ENCODE measurements at regions not wholly inside any gene's neighbourhood (a gene's known extent, or its start where the extent isn't known, plus 50 kb on each side); places are given as distances from the start of the nearest gene placed in this dataset.

DNA sequence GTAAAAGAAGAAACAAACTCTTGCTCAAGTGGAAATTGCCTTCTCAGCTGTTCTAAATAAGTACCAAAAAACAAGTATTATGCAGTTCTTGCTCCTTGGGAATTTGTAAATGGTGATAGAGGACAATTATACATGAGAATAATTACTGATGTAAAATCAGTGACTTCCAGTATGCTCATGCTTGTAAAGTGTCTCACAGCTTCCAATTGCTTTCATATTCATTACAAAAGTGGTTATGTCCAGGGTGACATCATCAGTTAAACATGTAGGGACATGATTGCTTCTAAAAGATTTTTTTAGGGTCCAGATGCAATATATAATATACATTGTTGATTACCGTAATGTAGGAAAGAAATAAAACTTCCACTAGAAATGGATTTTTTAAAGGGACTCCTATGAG is 122.8 kb upstream of the B3GAT2 start:
- no peak overlapping the region for H3K4me3 ChIP-seq (ENCODE audit: low read depth, low read length)

DNA sequence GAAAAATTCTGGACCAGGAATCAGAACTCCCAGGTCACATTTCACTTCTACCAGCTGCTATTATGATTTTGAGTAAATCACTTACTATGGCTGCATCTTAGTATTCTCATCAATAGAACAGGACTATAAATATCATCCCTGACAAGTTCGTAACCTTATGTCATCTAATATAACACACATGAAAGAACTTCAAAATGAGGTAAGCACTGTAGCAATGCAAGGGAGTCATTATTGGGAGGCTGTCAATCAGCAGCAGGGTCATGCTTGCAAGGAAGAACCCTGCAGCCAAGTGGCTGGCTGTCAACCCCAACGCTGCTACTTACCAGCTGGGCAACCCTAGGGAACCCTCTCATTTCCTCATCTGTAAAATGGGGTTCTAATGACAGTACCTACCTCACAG is 123.3 kb upstream of the B3GAT2 start:
- DNase-seq (ENCODE audit: low read depth) = no peak
- no peak for TF ChIP-seq CTCF (IDR thresholded peaks at IDR 0.05; ENCODE audit: control insufficient read depth, extremely low read depth, insufficient read depth)
- no peak overlapping the region for H3K4me3 ChIP-seq (ENCODE audit: low read depth, low read length)

More for the DNA sequence above, 122.8 kb upstream of the B3GAT2 start:
- no peak for TF ChIP-seq CTCF (IDR thresholded peaks at IDR 0.05; ENCODE audit: control insufficient read depth, extremely low read depth, insufficient read depth)
- no peak for DNase-seq (ENCODE audit: low read depth)

DNA sequence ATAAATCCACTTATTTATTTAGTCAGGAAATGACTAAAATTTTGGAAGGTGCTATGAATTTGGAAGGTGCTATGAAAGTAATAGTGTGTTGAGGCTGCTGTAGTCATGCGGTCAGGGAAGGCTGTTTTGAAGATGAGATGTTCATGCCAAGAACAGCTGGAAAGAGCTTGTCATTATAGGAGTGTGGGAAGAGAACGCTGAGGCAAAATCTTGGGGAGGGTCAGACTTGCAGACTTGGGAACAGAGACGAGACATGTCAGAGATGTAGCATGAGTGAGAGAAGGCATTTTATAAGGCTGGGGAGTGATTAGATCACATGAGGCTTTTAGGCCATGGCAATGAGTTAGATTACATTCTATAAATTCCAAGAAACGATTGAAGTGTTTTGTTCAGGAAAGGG is 124.0 kb upstream of the B3GAT2 start:
- TF ChIP-seq CTCF (IDR thresholded peaks at IDR 0.05; ENCODE audit: control insufficient read depth, extremely low read depth, insufficient read depth) = no peak
- DNase-seq (ENCODE audit: low read depth) = no peak
- no peak overlapping the region for H3K4me3 ChIP-seq (ENCODE audit: low read depth, low read length)

DNA sequence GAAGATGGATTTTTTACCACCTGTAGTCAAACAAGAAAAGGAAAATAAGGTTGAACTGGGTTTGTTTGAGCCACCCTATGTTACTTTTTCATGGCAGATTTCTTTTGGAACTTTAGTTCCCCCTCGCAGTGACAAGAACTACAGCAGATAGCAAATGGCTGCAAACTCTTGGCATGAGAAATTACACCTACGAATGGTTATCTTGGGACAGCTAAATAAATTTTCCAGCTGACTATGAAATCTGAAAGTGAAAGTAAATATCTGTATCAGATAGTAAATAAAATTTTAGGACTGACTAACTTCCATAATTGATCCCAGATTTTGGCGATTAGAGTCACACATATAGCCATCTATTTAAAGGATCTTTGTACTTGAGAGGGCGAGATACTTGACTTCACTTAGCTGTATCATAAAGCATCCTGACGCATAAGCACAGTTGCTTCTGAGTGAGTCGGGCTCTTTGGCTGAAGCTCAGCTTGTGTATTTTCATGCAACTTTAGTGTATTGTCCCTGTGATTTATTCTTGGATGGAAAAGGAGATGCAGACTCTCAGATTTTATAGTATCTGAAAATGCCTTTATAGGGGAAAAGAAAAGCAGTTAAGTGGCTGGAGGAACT is 125.3 kb upstream of the B3GAT2 start:
- TF ChIP-seq CTCF (IDR thresholded peaks at IDR 0.05; ENCODE audit: control insufficient read depth, extremely low read depth, insufficient read depth) = no peak
- H3K4me3 ChIP-seq (ENCODE audit: low read depth, low read length) = no peak overlapping the region
- DNase-seq (ENCODE audit: low read depth) = no peak

DNA sequence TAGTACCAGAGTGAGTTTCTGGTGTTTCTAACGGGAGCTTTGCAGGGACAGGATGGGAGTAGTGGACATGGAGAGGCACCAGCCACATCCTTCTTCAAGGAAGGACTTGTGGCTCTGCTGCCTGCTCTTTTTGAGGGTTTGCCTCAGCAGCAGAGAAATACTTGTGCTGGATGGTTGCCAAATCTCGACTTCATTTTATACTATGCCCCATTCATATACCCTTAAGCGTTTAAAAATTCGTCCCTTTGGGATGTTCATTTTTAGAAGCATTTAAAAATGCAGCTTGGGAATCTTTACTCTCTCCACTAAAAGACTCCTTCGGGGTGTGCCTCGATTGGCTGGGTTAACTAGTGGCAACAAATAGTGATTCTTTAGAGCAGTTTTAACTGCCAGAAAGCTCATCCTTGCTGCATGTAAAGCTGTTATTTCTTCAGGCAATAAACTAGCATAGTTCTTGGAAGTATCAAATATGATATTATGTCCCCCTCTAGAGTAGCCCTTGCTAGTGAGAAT is 126.5 kb upstream of the B3GAT2 start:
- H3K4me3 ChIP-seq (ENCODE audit: low read depth, low read length) = no peak overlapping the region
- no peak for TF ChIP-seq CTCF (IDR thresholded peaks at IDR 0.05; ENCODE audit: control insufficient read depth, extremely low read depth, insufficient read depth)
- DNase-seq (ENCODE audit: low read depth) = no peak

- TF ChIP-seq CTCF (IDR thresholded peaks at IDR 0.05; ENCODE audit: control insufficient read depth, extremely low read depth, insufficient read depth) = no peak
- no peak for DNase-seq (ENCODE audit: low read depth)
- H3K4me3 ChIP-seq (ENCODE audit: low read depth, low read length) = no peak overlapping the region
Observed at GRCh38 chr6:71088166-71088565, 131.3 kb upstream of the B3GAT2 start.

- DNase-seq (ENCODE audit: low read depth) = no peak
- no peak overlapping the region for H3K4me3 ChIP-seq (ENCODE audit: low read depth, low read length)
Observed at GRCh38 chr6:71090217-71090616, 133.4 kb upstream of the B3GAT2 start.

More at GRCh38 chr6:71090217-71090616, 133.4 kb upstream of the B3GAT2 start:
- TF ChIP-seq CTCF (IDR thresholded peaks at IDR 0.05; ENCODE audit: control insufficient read depth, extremely low read depth, insufficient read depth) = no peak
